Activated B cell treated with CpG ODN at 0.5 μM for 24 hours (primary cell): ENCODE measurements at regions not wholly inside any gene's neighbourhood (a gene's known extent, or its start where the extent isn't known, plus 50 kb on each side); places are given as distances from the start of the nearest gene placed in this dataset.
A peak's percentile ranks its signal among the peaks of the same experiment; 100 is the strongest.

Experiments
- ATAC-seq: fragments of 200-7000 bp; cut with Tn5 transposase; one replicate; pipeline ENCODE4 v1.10.0; 2021; ENCODE audit warnings: low read depth, mild to moderate bottlenecking, moderate library complexity
- CTCF ChIA-PET: fragments of 350-600 bp; sonication (Branson Sonifier 250); formaldehyde crosslinking; loops from one replicate; lab custom pipeline; 2021; ENCODE audit warnings: antibody characterized with exemption; lab: Charles Lee
- POLR2A ChIA-PET: fragments of 350-600 bp; sonication (Branson Sonifier 250); formaldehyde crosslinking; loops from one replicate; lab custom pipeline; 2021; ENCODE audit warnings: antibody characterized with exemption; lab: Charles Lee
- DNase-seq: peaks from one replicate; pipeline ENCODE4 v3.0.0; 2022
- H3K27ac Mint-ChIP-seq: one replicate; pipeline ENCODE4 v1.8.0; 2020; ENCODE audit warnings: mixed read lengths
- H3K27me3 Mint-ChIP-seq: one replicate; pipeline ENCODE4 v1.8.0; 2021; ENCODE audit warnings: mixed read lengths
- H3K36me3 Mint-ChIP-seq: one replicate; pipeline ENCODE4 v1.8.0; 2021; ENCODE audit warnings: low read depth, mixed read lengths
- H3K4me1 Mint-ChIP-seq: one replicate; pipeline ENCODE4 v1.8.0; 2021; ENCODE audit warnings: mixed read lengths
- H3K4me3 Mint-ChIP-seq: one replicate; pipeline ENCODE4 v1.8.0; 2020; ENCODE audit warnings: mild to moderate bottlenecking, mixed read lengths
- H3K9me3 Mint-ChIP-seq: one replicate; pipeline ENCODE4 v1.8.0; 2020; ENCODE audit warnings: mixed read lengths
- CTCF ChIP-seq: fragments of 200-600 bp; IDR thresholded peaks from one replicate; pipeline ENCODE4 v1.8.0; 2022; ENCODE audit warnings: antibody characterized with exemption, mild to moderate bottlenecking
- intact Hi-C: fragments of 100-400 bp; cut with micrococcal nuclease; formaldehyde crosslinking; loops from one replicate; pipeline ENCODE4 v1.15.1; 2024

GRCh38 chr10:89091496-89091895 lies 100.9 kb downstream of the FAS start:
- intact Hi-C loops = no loop called here
- no peak for DNase-seq
- Mint-ChIP-seq H3K4me3 (no peak overlapping the region), H3K4me1 (no peaks in the 10 kb centered on the region), H3K9me3 (no peaks in the 10 kb centered on the region), H3K27ac (no peak overlapping the region), H3K27me3 (peaks cover 6% of the 10 kb centered on the region), H3K36me3 (no peaks in the 10 kb centered on the region)
- CTCF ChIA-PET = no interaction called here
- ATAC-seq = no peak
- POLR2A ChIA-PET = no interaction called here
- no peak for TF ChIP-seq CTCF

GRCh38 chr10:89090756-89091445 lies 100.3 kb downstream of the FAS start:
- ChIA-PET POLR2A (no interaction called here), CTCF (no interaction called here)
- Mint-ChIP-seq H3K27ac (no peak overlapping the region), H3K36me3 (no peaks in the 10 kb centered on the region), H3K27me3 (peaks cover 6% of the 10 kb centered on the region), H3K9me3 (no peaks in the 10 kb centered on the region), H3K4me1 (no peaks in the 10 kb centered on the region), H3K4me3 (no peak overlapping the region)
- ATAC-seq (no peak), DNase-seq (no peak)
- intact Hi-C loops = no loop called here
- TF ChIP-seq CTCF = no peak

DNA sequence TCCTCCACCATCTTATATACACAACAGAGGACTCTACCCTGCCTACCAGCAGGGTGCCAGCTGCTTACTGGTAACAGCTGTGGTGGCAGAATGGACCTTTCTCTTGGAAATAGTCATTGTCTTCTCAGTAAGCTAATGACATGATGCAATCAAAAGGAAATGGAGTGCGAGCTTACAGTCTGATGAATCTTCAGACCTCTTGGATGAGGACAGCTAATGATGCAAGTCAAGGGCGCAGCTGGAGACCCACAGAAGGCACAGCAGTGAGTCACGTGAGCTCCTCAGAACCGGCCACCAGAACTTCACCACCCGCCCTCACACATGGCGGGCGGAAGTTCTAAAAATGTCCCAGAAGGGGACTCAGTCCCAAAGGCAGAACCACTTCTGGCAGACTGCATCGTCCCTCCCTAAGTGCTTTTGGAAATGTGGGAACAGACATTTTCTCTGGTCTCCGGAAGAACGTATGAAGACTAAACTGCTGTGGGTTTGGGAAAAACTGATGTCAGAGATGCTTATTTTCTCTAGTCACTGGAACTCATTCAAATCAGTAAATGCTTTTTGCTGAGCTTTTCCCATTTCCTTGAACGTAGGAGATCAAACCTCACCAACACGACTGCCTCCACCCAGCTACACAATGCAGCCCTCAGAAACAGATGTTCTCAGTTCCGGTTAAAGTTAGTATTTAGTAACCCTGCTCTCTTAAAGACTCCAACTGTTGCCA lies 96.4 kb downstream of the FAS start:
- no peak for DNase-seq
- POLR2A ChIA-PET = no interaction called here
- Mint-ChIP-seq H3K4me3 (no peak overlapping the region), H3K4me1 (peaks cover 2% of the 10 kb centered on the region), H3K27ac (peak overlapping the region; percentile 20), H3K36me3 (no peaks in the 10 kb centered on the region), H3K9me3 (no peaks in the 10 kb centered on the region), H3K27me3 (no peaks in the 10 kb centered on the region)
- CTCF ChIA-PET = interaction anchor here (1.1 kb wide), 1 partner anchor 154 kb away, joined by 3 read pairs; no protein-coding TSS in a partner anchor
- no peak for ATAC-seq
- intact Hi-C loops = no loop called here
- no peak for TF ChIP-seq CTCF

GRCh38 chr10:89085153-89085552 lies 94.6 kb downstream of the FAS start:
- Mint-ChIP-seq H3K4me3 (no peak overlapping the region), H3K4me1 (peaks cover 2% of the 10 kb centered on the region), H3K36me3 (no peaks in the 10 kb centered on the region), H3K27ac (no peak overlapping the region), H3K9me3 (no peaks in the 10 kb centered on the region), H3K27me3 (no peaks in the 10 kb centered on the region)
- intact Hi-C loops = loop anchor here (2.0 kb wide), 1 partner anchor 330 kb away; the partner anchor contains the start of gene IFIT5
- no peak for ATAC-seq
- no peak for TF ChIP-seq CTCF
- CTCF ChIA-PET = no interaction called here
- POLR2A ChIA-PET = no interaction called here
- no peak for DNase-seq

GRCh38 chr10:89082086-89082485 lies 91.5 kb downstream of the FAS start:
- intact Hi-C loops = no loop called here
- Mint-ChIP-seq H3K4me1 (peaks cover 9% of the 10 kb centered on the region), H3K27me3 (no peaks in the 10 kb centered on the region), H3K9me3 (no peaks in the 10 kb centered on the region), H3K4me3 (no peak overlapping the region), H3K27ac (no peak overlapping the region), H3K36me3 (no peaks in the 10 kb centered on the region)
- no peak for TF ChIP-seq CTCF
- ChIA-PET POLR2A (no interaction called here), CTCF (no interaction called here)
- ATAC-seq (no peak), DNase-seq (no peak)
